ENCODE measurements at regions not wholly inside any gene's neighbourhood (a gene's known extent, or its start where the extent isn't known, plus 50 kb on each side); places are given as distances from the start of the nearest gene placed in this dataset.

DNA sequence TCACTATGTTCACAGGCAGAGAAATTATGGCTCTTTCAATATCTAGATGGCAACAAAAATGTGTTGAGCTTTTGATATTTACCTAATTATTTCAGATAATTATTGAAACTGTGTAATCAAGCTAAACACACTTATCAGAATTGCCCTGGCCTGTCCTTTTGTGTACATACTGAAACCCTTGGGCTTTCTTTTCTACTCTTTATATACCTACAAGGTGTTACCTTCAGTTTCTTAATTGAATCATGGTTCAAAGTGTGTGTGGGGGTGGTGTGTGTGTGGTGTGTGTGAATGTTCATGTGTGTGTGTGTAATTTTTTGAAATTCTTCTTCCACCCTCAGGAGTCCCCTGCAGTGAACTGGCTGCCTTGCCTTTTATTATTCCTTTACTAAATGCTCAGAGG lies 506.8 kb upstream of the SOX9 start:
- ChIA-PET POLR2A (no interaction called here), CTCF (interaction anchor here (0.5 kb wide), 1 partner anchor 842 kb away, joined by 3 read pairs; no protein-coding TSS in a partner anchor)
- DNase-seq (ENCODE audit: low read depth, low spot score) (no peak), FAIRE-seq (no peak)
- Histone ChIP-seq H3K4me2 (ENCODE audit: insufficient read depth, low read length) (no peak overlapping the region), H3K9ac (replicated peaks; ENCODE audit: extremely low read depth, insufficient read depth, low read length) (no peak overlapping the region), H3K4me1 (ENCODE audit: control insufficient read depth, extremely low read depth, insufficient read depth, low read length) (no peaks in the 10 kb centered on the region), H3K4me3 (replicated peaks in 1 of 3; ENCODE audit: insufficient read depth in 1 of 3, low read depth in 1 of 3, low read length in 3 of 3) (no peak overlapping the region), H2AFZ (ENCODE audit: low read depth, low read length) (no peak overlapping the region), H3K9me1 (replicated peaks; ENCODE audit: control insufficient read depth, extremely low read depth, insufficient read depth, low read length) (no peaks in the 10 kb centered on the region), H3K27me3 (ENCODE audit: control insufficient read depth in 2 of 2, insufficient read depth in 2 of 2, low read length in 2 of 2) (no peaks in the 10 kb centered on the region), H3K27ac (ENCODE audit: insufficient read depth, low read depth, low read length) (no peak overlapping the region), H3K36me3 (ENCODE audit: control insufficient read depth in 2 of 2, extremely low read depth in 1 of 2, insufficient read depth in 2 of 2, low read length in 2 of 2) (no peaks in the 10 kb centered on the region), H4K20me1 (replicated peaks; ENCODE audit: control insufficient read depth, extremely low read depth, insufficient read depth, low read length) (no peaks in the 10 kb centered on the region), H3K79me2 (ENCODE audit: control insufficient read depth, insufficient read depth, low read length) (no peaks in the 10 kb centered on the region), H3K9me3 (replicated peaks; ENCODE audit: control insufficient read depth, insufficient read depth, low read length) (peaks cover under 1% of the 10 kb centered on the region)
- TF ChIP-seq JUN (IDR thresholded peaks at IDR 0.05; ENCODE audit: borderline replicate concordance, insufficient read depth, insufficient read length, low read depth) (no peak), POLR2AphosphoS5 (IDR thresholded peaks at IDR 0.05; ENCODE audit: insufficient read depth, low read depth, low read length) (no peak), FOS (IDR thresholded peaks at IDR 0.05; ENCODE audit: borderline replicate concordance, insufficient read depth, low read length) (no peak), EZH2 (IDR thresholded peaks at IDR 0.05; ENCODE audit: borderline replicate concordance, low read depth, low read length, severe bottlenecking) (no peak), MYC (IDR thresholded peaks at IDR 0.05; ENCODE audit: low read depth, low read length) (no peak), CTCF (IDR thresholded peaks at IDR 0.05; ENCODE audit: extremely low read depth in 1 of 2, insufficient read depth in 1 of 2, low read depth in 1 of 2, low read length in 2 of 2) (no peak), POLR2A (IDR thresholded peaks at IDR 0.05; ENCODE audit: low read depth, low read length) (no peak), GATA2 (IDR thresholded peaks at IDR 0.05; ENCODE audit: insufficient read depth, insufficient read length, low read depth, low read length) (no peak)
- TF ChIP-seq, protein P1, sequence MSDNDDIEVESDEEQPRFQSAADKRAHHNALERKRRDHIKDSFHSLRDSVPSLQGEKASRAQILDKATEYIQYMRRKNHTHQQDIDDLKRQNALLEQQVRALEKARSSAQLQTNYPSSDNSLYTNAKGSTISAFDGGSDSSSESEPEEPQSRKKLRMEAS (IDR thresholded peaks at IDR 0.05; ENCODE audit: insufficient read depth, insufficient read length), result no peak
- intact Hi-C loops (cut with micrococcal nuclease) (no loop called here), dilution Hi-C loops (cut with MboI; ENCODE audit: extremely low pct_ligation_motif_present, low sequenced_read_pairs) (no loop called here)
- no TSS peak for BruUV-seq (replicated peaks)

Data from endothelial cell of umbilical vein (primary cell).